Keratinocyte (primary cell): ENCODE measurements at regions not wholly inside any gene's neighbourhood (a gene's known extent, or its start where the extent isn't known, plus 50 kb on each side); places are given as distances from the start of the nearest gene placed in this dataset.

Experiments
- EZH2 ChIP-seq: IDR thresholded peaks from one replicate; pipeline ENCODE4 v1.6.1; 2012; ENCODE audit warnings: inconsistent platforms, mild to moderate bottlenecking, low read length, moderate library complexity
- TF ChIP-seq, protein P1 (sequence below), 3 experiments: IDR thresholded peaks in 1 of 3; conservative IDR thresholded peaks in 1 of 3; optimal IDR thresholded peaks in 1 of 3; 2 replicates in 2 of 3; 3 replicates in 1 of 3; pipeline versions ENCODE3 to v1.5.1; 2011; ENCODE audit warnings: low read length in 3 of 3, mild to moderate bottlenecking in 3 of 3, moderate library complexity in 2 of 3, control low read depth in 1 of 3, inconsistent platforms in 1 of 3; ENCODE audit not compliant: insufficient read depth in 2 of 3; ENCODE audit errors: extremely low read depth in 1 of 3

DNA sequence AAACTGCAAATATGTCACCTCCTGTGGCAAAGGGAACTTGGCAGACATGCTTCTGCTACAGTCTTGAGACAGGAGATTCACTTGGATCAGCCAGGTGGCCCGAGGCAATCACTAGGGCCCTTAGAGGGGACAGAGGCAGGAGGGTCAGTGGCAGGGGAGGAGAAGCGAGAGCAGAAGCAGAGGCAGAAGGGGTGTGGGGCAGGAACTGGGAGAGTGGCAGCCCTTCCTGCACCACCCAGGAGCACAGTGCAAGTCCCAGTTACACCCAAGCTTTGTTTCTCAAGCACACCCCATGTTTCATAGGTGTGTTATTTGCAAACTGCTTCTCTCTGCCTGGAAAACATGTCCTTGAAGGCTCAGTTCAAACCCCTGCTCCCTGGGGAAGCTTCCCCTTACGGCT, 309.7 kb upstream of the MYT1L start:
- TF ChIP-seq, protein P1, sequence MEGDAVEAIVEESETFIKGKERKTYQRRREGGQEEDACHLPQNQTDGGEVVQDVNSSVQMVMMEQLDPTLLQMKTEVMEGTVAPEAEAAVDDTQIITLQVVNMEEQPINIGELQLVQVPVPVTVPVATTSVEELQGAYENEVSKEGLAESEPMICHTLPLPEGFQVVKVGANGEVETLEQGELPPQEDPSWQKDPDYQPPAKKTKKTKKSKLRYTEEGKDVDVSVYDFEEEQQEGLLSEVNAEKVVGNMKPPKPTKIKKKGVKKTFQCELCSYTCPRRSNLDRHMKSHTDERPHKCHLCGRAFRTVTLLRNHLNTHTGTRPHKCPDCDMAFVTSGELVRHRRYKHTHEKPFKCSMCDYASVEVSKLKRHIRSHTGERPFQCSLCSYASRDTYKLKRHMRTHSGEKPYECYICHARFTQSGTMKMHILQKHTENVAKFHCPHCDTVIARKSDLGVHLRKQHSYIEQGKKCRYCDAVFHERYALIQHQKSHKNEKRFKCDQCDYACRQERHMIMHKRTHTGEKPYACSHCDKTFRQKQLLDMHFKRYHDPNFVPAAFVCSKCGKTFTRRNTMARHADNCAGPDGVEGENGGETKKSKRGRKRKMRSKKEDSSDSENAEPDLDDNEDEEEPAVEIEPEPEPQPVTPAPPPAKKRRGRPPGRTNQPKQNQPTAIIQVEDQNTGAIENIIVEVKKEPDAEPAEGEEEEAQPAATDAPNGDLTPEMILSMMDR (optimal IDR thresholded peaks at IDR 0.05 in 1 of 3, IDR thresholded peaks at IDR 0.05 in 1 of 3, conservative IDR thresholded peaks at IDR 0.05 in 1 of 3; ENCODE audit: extremely low read depth in 1 of 3, insufficient read depth in 2 of 3, low read length in 3 of 3): no peak
- no peak for TF ChIP-seq EZH2
